Fibroblast of mammary gland (primary cell): ENCODE measurements at regions not wholly inside any gene's neighbourhood (a gene's known extent, or its start where the extent isn't known, plus 50 kb on each side); places are given as distances from the start of the nearest gene placed in this dataset.

ENCODE experiments used
- DNase-seq: peaks from one replicate; pipeline ENCODE4 v3.0.0-alpha.2; 2010; ENCODE audit warnings: low read depth
- H3K4me3 ChIP-seq: 2 replicates; pipeline ENCODE4 v1.5.1; 2011; ENCODE audit warnings: low read depth, mild to moderate bottlenecking, low read length, moderate library complexity; ENCODE audit not compliant: control insufficient read depth
- CTCF ChIP-seq: conservative IDR thresholded peaks from 2 replicates; pipeline ENCODE4 v1.5.1; 2011; ENCODE audit warnings: low read depth, low read length, inconsistent platforms; ENCODE audit not compliant: control insufficient read depth, insufficient read depth

GRCh38 chr1:36583080-36583479 is 100.4 kb upstream of the CSF3R start:
- no peak overlapping the region for H3K4me3 ChIP-seq
- no peak for TF ChIP-seq CTCF
- DNase-seq: no peak

DNA sequence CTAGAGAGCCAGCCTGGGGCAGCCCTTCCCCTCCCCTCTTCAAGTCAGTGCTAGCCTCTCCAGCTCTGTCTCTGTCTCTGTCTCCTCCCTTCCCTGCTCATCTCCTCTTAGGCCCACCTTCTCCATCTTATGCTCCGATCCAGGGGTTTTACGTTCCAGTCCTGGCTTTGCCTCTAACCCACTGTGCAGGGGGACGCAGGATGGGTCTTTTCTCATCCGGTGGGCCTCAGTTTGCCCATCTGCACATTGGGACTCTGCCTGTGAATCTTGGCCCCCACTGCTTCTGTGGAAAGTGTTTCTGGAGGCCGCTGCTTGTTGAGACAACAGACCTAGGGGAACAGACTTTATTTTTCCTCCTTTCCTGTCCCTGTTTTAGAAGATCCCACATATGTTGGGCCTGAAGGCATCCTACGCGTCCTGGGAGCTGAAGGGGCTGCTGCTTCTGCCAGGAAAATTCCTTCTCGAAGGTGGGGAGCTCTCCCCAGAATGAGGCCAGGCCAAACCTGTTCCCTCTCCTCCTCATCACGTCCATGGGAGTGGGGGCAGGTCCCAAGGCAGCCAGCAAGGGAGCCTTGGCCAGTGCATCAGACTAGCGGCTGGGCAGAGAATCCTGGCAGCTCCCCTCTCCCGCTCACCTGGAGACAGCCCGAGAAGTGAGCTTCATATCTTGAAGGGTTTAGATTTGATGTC is 99.5 kb upstream of the CSF3R start:
- DNase-seq: no peak
- TF ChIP-seq CTCF: no peak
- H3K4me3 ChIP-seq: no peak overlapping the region

GRCh38 chr1:36580524-36580923 is 97.8 kb upstream of the CSF3R start:
- TF ChIP-seq CTCF: no peak
- H3K4me3 ChIP-seq: no peak overlapping the region
- no peak for DNase-seq

DNA sequence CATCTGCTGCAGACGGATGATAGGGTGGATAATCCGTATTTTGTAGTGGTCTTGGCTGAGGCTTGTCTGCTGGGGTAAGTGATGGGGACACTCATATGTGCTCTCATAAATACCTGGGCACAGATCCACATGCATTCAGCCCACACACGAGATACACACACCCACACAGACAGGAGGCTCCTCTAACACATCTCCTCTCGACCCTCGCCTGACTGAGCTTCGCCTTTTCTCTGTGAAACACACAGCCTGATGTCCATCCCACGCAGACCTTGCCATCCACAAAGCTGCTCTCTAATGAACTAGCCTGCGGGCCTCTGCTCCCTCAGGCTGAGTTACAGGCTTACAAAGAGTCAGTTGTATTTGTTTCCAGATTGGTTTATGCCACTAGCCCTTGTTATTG is 96.3 kb upstream of the CSF3R start:
- H3K4me3 ChIP-seq: no peak overlapping the region
- TF ChIP-seq CTCF: no peak
- no peak for DNase-seq

GRCh38 chr1:36576551-36577110 is 93.9 kb upstream of the CSF3R start:
- TF ChIP-seq CTCF: no peak
- H3K4me3 ChIP-seq: no peak overlapping the region
- DNase-seq: no peak

- peak; percentile 25 for DNase-seq
- no peak overlapping the region for H3K4me3 ChIP-seq
- peak; percentile 77 for TF ChIP-seq CTCF
Measured at GRCh38 chr1:36576118-36576517, 93.4 kb upstream of the CSF3R start.

GRCh38 chr1:36573445-36573844 is 90.7 kb upstream of the CSF3R start:
- no peak for TF ChIP-seq CTCF
- H3K4me3 ChIP-seq: no peak overlapping the region
- DNase-seq: no peak
